ENCODE measurements at regions not wholly inside any gene's neighbourhood (a gene's known extent, or its start where the extent isn't known, plus 50 kb on each side); places are given as distances from the start of the nearest gene placed in this dataset.

GRCh38 chr2:236513956-236514355 is 55.7 kb upstream of the ACKR3 start:
- Histone ChIP-seq H4K20me1 (ENCODE audit: insufficient read depth) (no peaks in the 10 kb centered on the region), H3K4me3 (replicated peaks in 1 of 2; ENCODE audit: low read depth in 1 of 2, low read length in 2 of 2) (no peak overlapping the region), H2AFZ (ENCODE audit: low read depth, low read length, poor library complexity, severe bottlenecking) (no peak overlapping the region), H3K9me2 (ENCODE audit: insufficient read depth) (no peaks in the 10 kb centered on the region), H3K27ac (ENCODE audit: low read depth, low read length) (no peak overlapping the region), H3K9ac (ENCODE audit: low read length) (no peak overlapping the region), H3K79me2 (ENCODE audit: insufficient read depth, low read length) (no peaks in the 10 kb centered on the region), H3K36me3 (ENCODE audit: control insufficient read depth in 1 of 2, insufficient read depth in 2 of 2, low read length in 2 of 2) (no peaks in the 10 kb centered on the region), H3K4me2 (ENCODE audit: low read length) (no peak overlapping the region), H3K27me3 (ENCODE audit: insufficient read depth, low read length) (peaks cover 22% of the 10 kb centered on the region), H3K4me1 (ENCODE audit: control insufficient read depth in 1 of 2, insufficient read depth in 2 of 2, low read length in 2 of 2) (no peaks in the 10 kb centered on the region), H3K9me3 (ENCODE audit: control insufficient read depth in 1 of 2, insufficient read depth in 1 of 2, low read depth in 1 of 2, low read length in 2 of 2) (no peaks in the 10 kb centered on the region)
- BruUV-seq (replicated peaks), result no TSS peak
- DNase-seq (ENCODE audit: low read depth, low spot score) (no peak), ATAC-seq (no peak)
- POLR2A ChIA-PET, result no interaction called here
- intact Hi-C loops (cut with micrococcal nuclease), result loop anchor here (1.0 to 10.0 kb wide), 3 partner anchors 159 to 546 kb away; no protein-coding TSS in a partner anchor
- RAD21 ChIA-PET (ENCODE audit: low non-redundant PET in 1 of 2, low total read pairs in 2 of 2, uncharacterized antibody in 2 of 2, unreplicated experiment in 2 of 2), result interaction anchor here in 1 of 2 experiments (0.8 to 2.4 kb wide), 3 partner anchors 55 to 547 kb away, joined by 3 to 8 read pairs (median 5); partner anchors contain the start of gene ACKR3
- CTCF ChIA-PET, result interaction anchor here (1.5 to 2.4 kb wide), 6 partner anchors 16 to 547 kb away, joined by 5 to 25 read pairs (median 9); partner anchors contain the start of gene ACKR3
- TF ChIP-seq YY1 (IDR thresholded peaks at IDR 0.05; ENCODE audit: extremely low read depth, insufficient replicate concordance, low read depth, low read length) (no peak), TCF7L2 (IDR thresholded peaks at IDR 0.05; ENCODE audit: borderline replicate concordance, extremely low read depth, insufficient read depth, insufficient read length) (no peak), SIN3A (IDR thresholded peaks at IDR 0.05; ENCODE audit: low read depth) (no peak), EZH2 (IDR thresholded peaks at IDR 0.05) (no peak), CTCF (IDR thresholded peaks at IDR 0.05 in 2 of 3, conservative IDR thresholded peaks at IDR 0.05 in 1 of 3; ENCODE audit: borderline replicate concordance in 1 of 3, insufficient read depth in 1 of 3, low read depth in 2 of 3, low read length in 2 of 3) (no peak), RAD21 (IDR thresholded peaks at IDR 0.05; ENCODE audit: low read depth) (no peak), EGR1 (IDR thresholded peaks at IDR 0.05; ENCODE audit: low read depth) (no peak), ZFX (IDR thresholded peaks at IDR 0.05) (no peak), SP1 (IDR thresholded peaks at IDR 0.05; ENCODE audit: low read depth) (no peak), ZBTB33 (IDR thresholded peaks at IDR 0.05; ENCODE audit: extremely low read depth, insufficient replicate concordance, low read length) (no peak), FOSL1 (IDR thresholded peaks at IDR 0.05; ENCODE audit: low read depth) (no peak), ATF3 (IDR thresholded peaks at IDR 0.05) (no peak), POLR2AphosphoS5 (IDR thresholded peaks at IDR 0.05; ENCODE audit: low read depth, low read length) (no peak), CEBPB (IDR thresholded peaks at IDR 0.05; ENCODE audit: low read depth) (no peak), MAX (IDR thresholded peaks at IDR 0.05) (no peak)
